IMR-90 (cell line): ENCODE measurements at regions not wholly inside any gene's neighbourhood (a gene's known extent, or its start where the extent isn't known, plus 50 kb on each side); places are given as distances from the start of the nearest gene placed in this dataset.

Experiments used
- ATAC-seq: fragments of 200-7000 bp; cut with Tn5 transposase; 2 replicates; pipeline ENCODE4 v1.9.1; 2020; ENCODE audit warnings: low read depth, mild to moderate bottlenecking, moderate library complexity
- BruUV-seq: library from RNA; stranded (reverse); fragments of 400-500 nt; replicated peaks from 2 replicates; lab custom pipeline; 2021; lab: Mats Ljungman, UMichigan
- CTCF ChIA-PET: fragments of 300-600 bp; formaldehyde crosslinking; extraction: SDS; loops from one replicate; lab custom pipeline; 2021; ENCODE audit warnings: antibody characterized with exemption; lab: Yijun Ruan, JAX
- POLR2A ChIA-PET: fragments of 300-600 bp; sonication (Branson Sonifier 250); formaldehyde crosslinking; loops from one replicate; lab custom pipeline; 2022; ENCODE audit warnings: antibody characterized with exemption; ENCODE audit not compliant: unreplicated experiment; lab: Charles Lee
- DNase-seq: peaks from one replicate; pipeline ENCODE4 v3.0.0; 2013
- H2AFZ ChIP-seq: replicated peaks from 2 replicates; pipeline ENCODE3; 2013; ENCODE audit warnings: low read length, mild to moderate bottlenecking; ENCODE audit not compliant: poor library complexity
- H2AK5ac ChIP-seq: 2 replicates; pipeline ENCODE4 v1.6.1; 2013; ENCODE audit warnings: low read depth, low read length, inconsistent platforms
- H2AK9ac ChIP-seq: replicated peaks from 2 replicates; pipeline ENCODE3; 2013; ENCODE audit warnings: mild to moderate bottlenecking, low read depth, low read length, moderate library complexity; ENCODE audit not compliant: poor library complexity
- H2BK120ac ChIP-seq: 2 replicates; pipeline ENCODE4 v1.6.1; 2013; ENCODE audit warnings: low read depth, low read length, inconsistent platforms
- H2BK15ac ChIP-seq: 3 replicates; pipeline ENCODE4 v1.6.1; 2013; ENCODE audit warnings: low read depth, low read length, inconsistent platforms
- H2BK20ac ChIP-seq: 2 replicates; pipeline ENCODE4 v1.6.1; 2013; ENCODE audit warnings: low read depth, mild to moderate bottlenecking, inconsistent platforms, low read length, moderate library complexity
- H2BK5ac ChIP-seq: 2 replicates; pipeline ENCODE4 v1.6.1; 2013; ENCODE audit warnings: mild to moderate bottlenecking, low read depth, low read length, inconsistent platforms; ENCODE audit not compliant: poor library complexity, severe bottlenecking
- H3K14ac ChIP-seq: replicated peaks from 2 replicates; pipeline ENCODE4 v1.6.1; 2013; ENCODE audit warnings: low read depth, low read length, inconsistent platforms
- H3K18ac ChIP-seq: 2 replicates; pipeline ENCODE4 v1.6.1; 2013; ENCODE audit warnings: low read depth, low read length, control low read depth
- H3K23ac ChIP-seq: 2 replicates; pipeline ENCODE4 v1.6.1; 2013; ENCODE audit warnings: low read depth, low read length, inconsistent platforms
- H3K27ac ChIP-seq: 2 replicates; pipeline ENCODE4 v1.5.1; 2013; ENCODE audit warnings: mild to moderate bottlenecking, control low read depth, low read length; ENCODE audit not compliant: insufficient read depth
- H3K27me3 ChIP-seq: 2 replicates; pipeline ENCODE4 v1.6.1; 2013; ENCODE audit warnings: low read length; ENCODE audit not compliant: control insufficient read depth, insufficient read depth
- H3K36me3 ChIP-seq: 2 replicates; pipeline ENCODE4 v1.6.1; 2013; ENCODE audit warnings: low read length, mixed read lengths; ENCODE audit not compliant: control insufficient read depth, insufficient read depth
- H3K4ac ChIP-seq: 2 replicates; pipeline ENCODE4 v1.6.1; 2013; ENCODE audit warnings: low read depth, low read length, inconsistent platforms
- H3K4me1 ChIP-seq: 2 replicates; pipeline ENCODE4 v1.6.1; 2013; ENCODE audit warnings: low read length, mixed read lengths; ENCODE audit not compliant: control insufficient read depth, insufficient read depth
- H3K4me2 ChIP-seq: 2 replicates; pipeline ENCODE4 v1.6.1; 2013; ENCODE audit warnings: low read depth, mild to moderate bottlenecking, control low read depth, low read length, moderate library complexity
- H3K4me3 ChIP-seq: 2 replicates; pipeline ENCODE4 v1.5.1; 2013; ENCODE audit warnings: low read depth, mild to moderate bottlenecking, control low read depth, low read length, moderate library complexity; ENCODE audit not compliant: insufficient read depth
- H3K56ac ChIP-seq: 2 replicates; pipeline ENCODE4 v1.6.1; 2013; ENCODE audit warnings: low read length, inconsistent platforms; ENCODE audit not compliant: insufficient read depth; ENCODE audit errors: extremely low read depth
- H3K79me1 ChIP-seq, 2 experiments: 2 replicates each; pipeline ENCODE4 v1.6.1; 2013; ENCODE audit warnings: low read length in 2 of 2, inconsistent platforms in 1 of 2, low read depth in 1 of 2
- H3K9ac ChIP-seq: 2 replicates; pipeline ENCODE4 v1.6.1; 2013; ENCODE audit warnings: low read depth, low read length, control low read depth
- H3K9me1 ChIP-seq: 2 replicates; pipeline ENCODE4 v1.6.1; 2013; ENCODE audit warnings: low read length, inconsistent platforms; ENCODE audit not compliant: insufficient read depth
- H3K9me3 ChIP-seq: 2 replicates; pipeline ENCODE4 v1.6.1; 2013; ENCODE audit warnings: low read length; ENCODE audit not compliant: control insufficient read depth, insufficient read depth
- H4K20me1 ChIP-seq: 2 replicates; pipeline ENCODE4 v1.6.1; 2013; ENCODE audit warnings: low read length, inconsistent platforms; ENCODE audit not compliant: insufficient read depth
- H4K5ac ChIP-seq: 2 replicates; pipeline ENCODE4 v1.6.1; 2013; ENCODE audit warnings: mild to moderate bottlenecking, low read depth, low read length, control low read depth
- H4K8ac ChIP-seq, 2 experiments: 2 replicates each; pipeline ENCODE4 v1.6.1; 2013; ENCODE audit warnings: low read depth in 2 of 2, low read length in 2 of 2, control low read depth in 1 of 2, inconsistent platforms in 1 of 2
- H4K91ac ChIP-seq: 2 replicates; pipeline ENCODE4 v1.6.1; 2013; ENCODE audit warnings: low read depth, low read length, inconsistent platforms; ENCODE audit not compliant: insufficient read depth
- CHD1 ChIP-seq: IDR thresholded peaks from 2 replicates; pipeline ENCODE4 v1.6.1; 2012; ENCODE audit warnings: low read depth, low read length, improper control_type of control experiment
- CTCF ChIP-seq: conservative IDR thresholded peaks from 2 replicates; pipeline ENCODE4 v1.5.1; 2012; ENCODE audit warnings: mild to moderate bottlenecking, low read depth, low read length, improper control_type of control experiment
- ELK1 ChIP-seq: fragments of 150-350 bp; IDR thresholded peaks from 2 replicates; pipeline ENCODE4 v1.6.1; 2016; ENCODE audit warnings: low read depth, mild to moderate bottlenecking, low read length, moderate library complexity, borderline replicate concordance
- FOS ChIP-seq: fragments of 150-350 bp; IDR thresholded peaks from 2 replicates; pipeline ENCODE4 v1.6.1; 2016; ENCODE audit warnings: low read depth, low read length
- MAFK ChIP-seq: IDR thresholded peaks from 2 replicates; pipeline ENCODE4 v1.6.1; 2012; ENCODE audit warnings: low read depth, low read length, improper control_type of control experiment
- RAD21 ChIP-seq: IDR thresholded peaks from 2 replicates; pipeline ENCODE4 v1.6.1; 2012; ENCODE audit warnings: low read length, improper control_type of control experiment
- RFX5 ChIP-seq: IDR thresholded peaks from 2 replicates; pipeline ENCODE4 v1.8.0; 2012; ENCODE audit warnings: low read depth, mild to moderate bottlenecking, low read length, moderate library complexity
- SMC3 ChIP-seq: fragments of 150-350 bp; IDR thresholded peaks from 2 replicates; pipeline ENCODE4 v1.6.1; 2016; ENCODE audit warnings: low read depth, mild to moderate bottlenecking, antibody characterized with exemption, low read length, moderate library complexity
- USF2 ChIP-seq: fragments of 150-350 bp; IDR thresholded peaks from 2 replicates; pipeline ENCODE4 v1.6.1; 2017; ENCODE audit warnings: mild to moderate bottlenecking, antibody characterized with exemption, low read length, low read depth
- WGBS, 2 experiments: methylation state at CpG; one replicate each; pipeline versions ENCODE4 v1.1.5 to v1.1.7; 2013; ENCODE audit warnings: missing lambda C conversion rate in 2 of 2; ENCODE audit not compliant: insufficient read length in 1 of 2; ENCODE audit errors: extremely low coverage in 2 of 2; 5-methylcytosine and 5-hydroxymethylcytosine counted together
- dilution Hi-C: fragments of 300-500 bp; cut with HindIII; formaldehyde crosslinking; loops from one replicate; pipeline ENCODE4 v1.14.3; 2018; ENCODE audit warnings: low sequenced_read_pairs; ENCODE audit not compliant: unreplicated experiment
- in situ Hi-C: fragments of 300-500 bp; cut with MboI; formaldehyde crosslinking; loops from 3 replicates; pipeline ENCODE4 v1.14.3; 2019; ENCODE audit warnings: low sequenced_read_pairs, inconsistent platforms, mixed read lengths
- intact Hi-C: fragments of 100-400 bp; cut with micrococcal nuclease; formaldehyde crosslinking; loops from 2 replicates; pipeline ENCODE4 v1.10.0; 2022

GRCh38 chr11:134616038-134616437, 204.0 kb upstream of the B3GAT1 start:
- Histone ChIP-seq H3K4me2 (no peak overlapping the region), H3K79me1 (no peaks in the 10 kb centered on the region), H2BK15ac (no peak overlapping the region), H3K27ac (no peak overlapping the region), H4K5ac (no peak overlapping the region), H3K18ac (no peak overlapping the region), H3K23ac (no peak overlapping the region), H2BK120ac (no peak overlapping the region), H3K4ac (no peak overlapping the region), H2BK20ac (no peak overlapping the region), H4K8ac (no peak overlapping the region), H3K4me1 (no peaks in the 10 kb centered on the region), H3K36me3 (no peaks in the 10 kb centered on the region), H3K9me3 (peaks cover 46% of the 10 kb centered on the region), H4K91ac (no peak overlapping the region), H2AFZ (no peak overlapping the region), H3K56ac (no peak overlapping the region), H3K9me1 (no peaks in the 10 kb centered on the region), H2BK5ac (no peak overlapping the region), H3K14ac (no peak overlapping the region), H3K27me3 (no peaks in the 10 kb centered on the region), H3K9ac (no peak overlapping the region), H3K4me3 (no peak overlapping the region), H2AK9ac (no peak overlapping the region), H2AK5ac (no peak overlapping the region), H4K20me1 (no peaks in the 10 kb centered on the region)
- TF ChIP-seq RAD21: no peak
- TF ChIP-seq SMC3: no peak
- TF ChIP-seq USF2: no peak
- TF ChIP-seq RFX5: no peak
- TF ChIP-seq MAFK: no peak
- TF ChIP-seq CTCF: no peak
- no peak for TF ChIP-seq CHD1
- no peak for TF ChIP-seq FOS
- no peak for TF ChIP-seq ELK1
- no TSS peak for BruUV-seq
- intact Hi-C loops: no loop called here
- in situ Hi-C loops: no loop called here
- POLR2A ChIA-PET: no interaction called here
- CTCF ChIA-PET: no interaction called here
- ATAC-seq: no peak
- no peak for DNase-seq
- 18% methylated on average over 2 of the region's 8 CpGs; no CpG with 5 or more reads in 1 of the 2 experiments for WGBS, 2 experiments
- dilution Hi-C loops: no loop called here
